ENCODE measurements at regions not wholly inside any gene's neighbourhood (a gene's known extent, or its start where the extent isn't known, plus 50 kb on each side); places are given as distances from the start of the nearest gene placed in this dataset.
"Not testable (repeated sequence)": the region's sequence is repeated elsewhere in the genome, so short reads cannot be mapped to it uniquely, and the experiment has no call there.

- no peak for TF ChIP-seq CTCF (conservative IDR thresholded peaks at IDR 0.05)
- TF ChIP-seq EZH2 (IDR thresholded peaks at IDR 0.05; ENCODE audit: low read depth) = no peak
- H4K20me1 ChIP-seq (ENCODE audit: insufficient read depth) = no peaks in the 10 kb centered on the region
- H3F3A ChIP-seq (ENCODE audit: insufficient read depth, low read depth) = no peaks in the 10 kb centered on the region
- ChIA-PET CTCF (no interaction called here), POLR2A (ENCODE audit: unreplicated experiment) (no interaction called here)
- H3K36me3 ChIP-seq (ENCODE audit: low read depth) = no peaks in the 10 kb centered on the region
- H3K4me2 ChIP-seq = no peak overlapping the region
- no peaks in the 10 kb centered on the region for H3K79me2 ChIP-seq (ENCODE audit: low read depth)
- BruUV-seq (replicated peaks) = no TSS peak
- no peaks in the 10 kb centered on the region for H3K9me3 ChIP-seq (ENCODE audit: insufficient read depth, low read depth)
- H2AFZ ChIP-seq = no peak overlapping the region
- H3K4me1 ChIP-seq (replicated peaks; ENCODE audit: insufficient read depth) = no peaks in the 10 kb centered on the region
- intact Hi-C loops (cut with micrococcal nuclease; ENCODE audit: unreplicated experiment) = no loop called here
- no peak overlapping the region for H3K27ac ChIP-seq
- H3K9me2 ChIP-seq (ENCODE audit: insufficient read depth) = no peaks in the 10 kb centered on the region
- H3K27me3 ChIP-seq (ENCODE audit: insufficient read depth, low read depth) = peaks cover 16% of the 10 kb centered on the region; the same call in 1 of the 2 replicates
- DNase-seq = no peak
- no peak overlapping the region for H3K4me3 ChIP-seq
These were observed 277.6 kb downstream of the NXPE2 start for GRCh38 chr11:114955923-114956322.

GRCh38 chr11:114956566-114956965, 278.2 kb downstream of the NXPE2 start:
- CTCF ChIA-PET = no interaction called here
- no TSS peak for BruUV-seq (replicated peaks)

GRCh38 chr11:114959953-114960505, 281.7 kb downstream of the NXPE2 start:
- Histone ChIP-seq H3K27me3 (ENCODE audit: insufficient read depth, low read depth) (peaks cover 16% of the 10 kb centered on the region; the same call in 1 of the 2 replicates), H3K4me1 (replicated peaks; ENCODE audit: insufficient read depth) (no peaks in the 10 kb centered on the region), H3K9me2 (ENCODE audit: insufficient read depth) (no peaks in the 10 kb centered on the region), H4K20me1 (ENCODE audit: insufficient read depth) (no peaks in the 10 kb centered on the region), H3F3A (ENCODE audit: insufficient read depth, low read depth) (no peaks in the 10 kb centered on the region), H2AFZ (no peak overlapping the region), H3K4me3 (no peak overlapping the region), H3K36me3 (ENCODE audit: low read depth) (no peaks in the 10 kb centered on the region), H3K79me2 (ENCODE audit: low read depth) (no peaks in the 10 kb centered on the region), H3K27ac (no peak overlapping the region), H3K4me2 (no peak overlapping the region), H3K9me3 (ENCODE audit: insufficient read depth, low read depth) (no peaks in the 10 kb centered on the region)
- CTCF ChIA-PET = no interaction called here
- POLR2A ChIA-PET (ENCODE audit: unreplicated experiment) = no interaction called here
- no TSS peak for BruUV-seq (replicated peaks)
- no peak for TF ChIP-seq EZH2 (IDR thresholded peaks at IDR 0.05; ENCODE audit: low read depth)
- no peak for TF ChIP-seq CTCF (conservative IDR thresholded peaks at IDR 0.05)
- intact Hi-C loops (cut with micrococcal nuclease; ENCODE audit: unreplicated experiment) = no loop called here
- no peak for DNase-seq

More at GRCh38 chr11:114956566-114956965, 278.2 kb downstream of the NXPE2 start:
- H3K27ac ChIP-seq = no peak overlapping the region
- H3K36me3 ChIP-seq (ENCODE audit: low read depth) = no peaks in the 10 kb centered on the region
- intact Hi-C loops (cut with micrococcal nuclease; ENCODE audit: unreplicated experiment) = no loop called here
- no peak for TF ChIP-seq EZH2 (IDR thresholded peaks at IDR 0.05; ENCODE audit: low read depth)
- no peak for TF ChIP-seq CTCF (conservative IDR thresholded peaks at IDR 0.05)
- no peak for DNase-seq
- no peak overlapping the region for H3K4me3 ChIP-seq
- peaks cover 16% of the 10 kb centered on the region; the same call in 1 of the 2 replicates for H3K27me3 ChIP-seq (ENCODE audit: insufficient read depth, low read depth)
- POLR2A ChIA-PET (ENCODE audit: unreplicated experiment) = no interaction called here
- no peaks in the 10 kb centered on the region for H3K79me2 ChIP-seq (ENCODE audit: low read depth)
- H3K9me2 ChIP-seq (ENCODE audit: insufficient read depth) = no peaks in the 10 kb centered on the region
- H4K20me1 ChIP-seq (ENCODE audit: insufficient read depth) = no peaks in the 10 kb centered on the region
- H3K4me1 ChIP-seq (replicated peaks; ENCODE audit: insufficient read depth) = no peaks in the 10 kb centered on the region
- no peaks in the 10 kb centered on the region for H3F3A ChIP-seq (ENCODE audit: insufficient read depth, low read depth)
- H3K4me2 ChIP-seq = no peak overlapping the region
- no peak overlapping the region for H2AFZ ChIP-seq
- no peaks in the 10 kb centered on the region for H3K9me3 ChIP-seq (ENCODE audit: insufficient read depth, low read depth)

- POLR2A ChIA-PET (ENCODE audit: unreplicated experiment); H3K9me2 ChIP-seq (ENCODE audit: insufficient read depth); DNase-seq; intact Hi-C loops (cut with micrococcal nuclease; ENCODE audit: unreplicated experiment); H3K27ac ChIP-seq; BruUV-seq (replicated peaks); H3K4me2 ChIP-seq; CTCF ChIA-PET; H3K9me3 ChIP-seq (ENCODE audit: insufficient read depth, low read depth); H3K79me2 ChIP-seq (ENCODE audit: low read depth); H2AFZ ChIP-seq; H4K20me1 ChIP-seq (ENCODE audit: insufficient read depth); H3K4me3 ChIP-seq; H3F3A ChIP-seq (ENCODE audit: insufficient read depth, low read depth); H3K36me3 ChIP-seq (ENCODE audit: low read depth); H3K4me1 ChIP-seq (replicated peaks; ENCODE audit: insufficient read depth): not testable (repeated sequence)
- peaks cover 16% of the 10 kb centered on the region; the same call in 1 of the 2 replicates for H3K27me3 ChIP-seq (ENCODE audit: insufficient read depth, low read depth)
These were observed 282.5 kb downstream of the NXPE2 start for GRCh38 chr11:114960819-114961218.

Measured in PC-9 (cell line).